ENCODE measurements at regions not wholly inside any gene's neighbourhood (a gene's known extent, or its start where the extent isn't known, plus 50 kb on each side); places are given as distances from the start of the nearest gene placed in this dataset.

DNA sequence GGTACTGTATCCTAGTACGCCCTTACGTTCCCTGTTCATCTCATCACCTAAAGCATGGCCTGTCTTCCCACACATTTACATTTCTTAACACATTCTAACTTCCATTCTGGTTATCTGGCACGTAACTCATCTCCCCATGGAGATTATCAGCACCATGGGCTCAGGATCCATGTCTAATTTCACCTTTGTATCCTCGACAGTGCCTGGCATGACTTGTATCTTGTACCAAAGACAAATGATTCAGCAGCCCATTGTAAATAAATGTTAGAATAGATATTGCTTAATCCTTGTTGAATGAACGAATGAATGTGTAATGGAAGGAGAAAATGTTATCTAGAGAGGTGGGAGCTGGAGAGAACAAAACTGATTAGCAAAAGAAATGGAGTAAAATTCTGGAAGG is 69.7 kb upstream of the TPM1 start:
- H2AFZ ChIP-seq, result no peak overlapping the region
- H3K27me3 ChIP-seq (ENCODE audit: control insufficient read depth, insufficient read depth, low read length), result no peaks in the 10 kb centered on the region
- H3K4me2 ChIP-seq (ENCODE audit: low read length), result no peak overlapping the region
- no peak overlapping the region for H3K4me3 ChIP-seq (ENCODE audit: low read depth, low read length)
- no peak overlapping the region for H3K9ac ChIP-seq
- no peaks in the 10 kb centered on the region for H3K4me1 ChIP-seq
- TF ChIP-seq, protein P1, sequence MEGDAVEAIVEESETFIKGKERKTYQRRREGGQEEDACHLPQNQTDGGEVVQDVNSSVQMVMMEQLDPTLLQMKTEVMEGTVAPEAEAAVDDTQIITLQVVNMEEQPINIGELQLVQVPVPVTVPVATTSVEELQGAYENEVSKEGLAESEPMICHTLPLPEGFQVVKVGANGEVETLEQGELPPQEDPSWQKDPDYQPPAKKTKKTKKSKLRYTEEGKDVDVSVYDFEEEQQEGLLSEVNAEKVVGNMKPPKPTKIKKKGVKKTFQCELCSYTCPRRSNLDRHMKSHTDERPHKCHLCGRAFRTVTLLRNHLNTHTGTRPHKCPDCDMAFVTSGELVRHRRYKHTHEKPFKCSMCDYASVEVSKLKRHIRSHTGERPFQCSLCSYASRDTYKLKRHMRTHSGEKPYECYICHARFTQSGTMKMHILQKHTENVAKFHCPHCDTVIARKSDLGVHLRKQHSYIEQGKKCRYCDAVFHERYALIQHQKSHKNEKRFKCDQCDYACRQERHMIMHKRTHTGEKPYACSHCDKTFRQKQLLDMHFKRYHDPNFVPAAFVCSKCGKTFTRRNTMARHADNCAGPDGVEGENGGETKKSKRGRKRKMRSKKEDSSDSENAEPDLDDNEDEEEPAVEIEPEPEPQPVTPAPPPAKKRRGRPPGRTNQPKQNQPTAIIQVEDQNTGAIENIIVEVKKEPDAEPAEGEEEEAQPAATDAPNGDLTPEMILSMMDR (IDR thresholded peaks at IDR 0.05), result no peak
- no peak overlapping the region for H3K27ac ChIP-seq
- no peaks in the 10 kb centered on the region for H3K36me3 ChIP-seq (ENCODE audit: control insufficient read depth, insufficient read depth, low read length)
- H3K9me3 ChIP-seq (ENCODE audit: control insufficient read depth, low read length), result no peaks in the 10 kb centered on the region
- no peaks in the 10 kb centered on the region for H3K79me2 ChIP-seq

DNA sequence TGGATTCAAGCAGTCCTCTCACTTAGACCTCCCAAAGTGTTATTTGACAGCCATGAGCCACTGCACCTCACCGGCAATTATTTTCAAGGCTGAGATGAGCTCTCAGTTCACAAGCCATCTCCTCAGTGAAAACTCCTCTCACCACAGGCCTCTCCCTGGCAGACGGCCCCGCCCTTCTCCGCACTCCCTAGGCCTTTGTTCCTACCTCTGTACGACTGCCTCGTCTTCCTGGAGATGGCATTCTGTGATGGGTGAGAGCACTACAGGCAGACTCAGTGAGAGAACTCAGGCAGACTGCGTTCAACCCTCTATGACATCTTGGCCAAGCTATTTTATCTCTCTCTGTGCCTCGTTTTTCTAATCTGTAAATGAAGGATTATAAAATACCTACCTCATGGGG is 67.0 kb upstream of the TPM1 start:
- TF ChIP-seq, protein P1 (IDR thresholded peaks at IDR 0.05), result no peak
- Histone ChIP-seq H3K9ac (no peak overlapping the region), H3K9me3 (ENCODE audit: control insufficient read depth, low read length) (no peaks in the 10 kb centered on the region)

DNA sequence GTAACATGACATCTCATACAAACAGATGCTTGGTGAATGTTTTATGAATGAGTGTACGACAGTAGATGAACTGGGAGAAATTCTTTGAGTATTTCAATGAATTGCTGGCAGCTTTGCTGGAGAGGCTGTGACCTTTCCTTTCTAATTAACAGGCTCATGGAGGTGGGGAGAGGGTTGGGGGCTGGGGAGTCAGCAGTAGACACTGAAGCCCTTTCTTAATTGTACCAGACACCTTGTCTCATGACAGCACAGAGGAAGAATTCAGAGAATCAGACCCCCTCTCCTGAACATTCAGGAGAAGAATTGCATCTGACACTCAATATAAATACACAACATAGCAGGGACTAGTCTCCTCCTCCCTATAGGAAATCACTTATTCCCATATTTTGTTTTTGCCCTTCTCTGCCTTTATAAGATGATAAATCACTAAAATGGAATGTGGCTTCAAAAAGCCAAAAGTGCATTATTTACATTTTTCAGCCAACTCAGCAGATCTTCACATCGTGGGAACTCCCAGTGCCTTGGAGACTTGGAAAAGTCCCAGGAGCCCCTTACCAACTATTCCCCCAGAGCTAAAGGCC is 66.2 kb upstream of the TPM1 start:
- no peak overlapping the region for H3K9ac ChIP-seq
- H3K27ac ChIP-seq, result no peak overlapping the region
- H3K27me3 ChIP-seq (ENCODE audit: control insufficient read depth, insufficient read depth, low read length), result no peaks in the 10 kb centered on the region
- no peaks in the 10 kb centered on the region for H3K36me3 ChIP-seq (ENCODE audit: control insufficient read depth, insufficient read depth, low read length)
- no peaks in the 10 kb centered on the region for H3K79me2 ChIP-seq
- no peaks in the 10 kb centered on the region for H3K9me3 ChIP-seq (ENCODE audit: control insufficient read depth, low read length)
- H3K4me2 ChIP-seq (ENCODE audit: low read length), result no peak overlapping the region
- no peak overlapping the region for H3K4me3 ChIP-seq (ENCODE audit: low read depth, low read length)
- TF ChIP-seq, protein P1 (IDR thresholded peaks at IDR 0.05), result no peak
- H3K4me1 ChIP-seq, result no peaks in the 10 kb centered on the region
- H2AFZ ChIP-seq, result no peak overlapping the region

More for the DNA sequence above, 67.0 kb upstream of the TPM1 start:
- no peaks in the 10 kb centered on the region for H3K79me2 ChIP-seq
- no peaks in the 10 kb centered on the region for H3K27me3 ChIP-seq (ENCODE audit: control insufficient read depth, insufficient read depth, low read length)
- no peak overlapping the region for H3K4me2 ChIP-seq (ENCODE audit: low read length)
- H2AFZ ChIP-seq, result no peak overlapping the region
- no peak overlapping the region for H3K27ac ChIP-seq
- H3K4me1 ChIP-seq, result no peaks in the 10 kb centered on the region
- no peak overlapping the region for H3K4me3 ChIP-seq (ENCODE audit: low read depth, low read length)
- no peaks in the 10 kb centered on the region for H3K36me3 ChIP-seq (ENCODE audit: control insufficient read depth, insufficient read depth, low read length)

DNA sequence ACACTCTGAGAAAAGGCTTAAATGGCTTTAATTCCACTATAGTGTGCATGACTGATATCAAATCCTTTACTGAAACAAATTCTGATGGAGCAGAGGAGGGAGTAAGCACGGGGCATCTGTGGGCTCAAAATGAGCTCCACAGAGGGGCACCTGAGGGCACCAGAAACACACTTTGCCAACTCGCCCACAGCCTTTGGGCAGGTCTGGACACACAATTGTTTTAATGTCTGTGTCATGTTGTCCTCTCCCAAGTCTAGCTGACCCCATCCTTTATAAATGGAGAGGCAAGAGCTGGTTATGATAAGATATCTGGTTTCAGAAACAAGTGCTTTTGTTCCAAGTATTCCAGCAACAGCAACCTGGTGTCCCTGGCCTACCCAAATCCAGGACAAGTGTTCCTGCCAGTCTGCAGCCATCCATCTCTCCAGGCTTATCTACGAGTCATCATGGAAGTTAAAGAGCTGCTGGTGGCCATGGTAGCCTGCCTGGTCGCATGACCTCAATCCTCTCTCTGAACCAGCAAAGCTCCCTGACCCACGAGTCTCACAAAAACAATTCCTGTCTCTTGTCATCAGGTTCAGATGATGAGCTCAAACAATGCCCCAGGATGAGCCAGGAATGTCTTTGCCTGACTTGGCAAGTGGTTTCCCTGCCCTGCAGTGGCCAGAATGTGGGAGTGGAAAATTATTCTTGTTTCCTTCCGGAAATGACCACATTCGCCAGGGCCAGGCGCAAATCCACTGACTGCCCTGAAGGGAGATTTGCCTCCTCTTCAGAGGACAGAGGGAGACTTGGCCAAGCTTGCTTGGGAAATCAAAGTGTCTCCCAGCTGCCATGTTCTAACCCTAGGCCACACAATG is 64.4 kb upstream of the TPM1 start:
- Histone ChIP-seq H3K36me3 (ENCODE audit: control insufficient read depth, insufficient read depth, low read length) (no peaks in the 10 kb centered on the region), H3K9me3 (ENCODE audit: control insufficient read depth, low read length) (no peaks in the 10 kb centered on the region), H3K4me1 (no peaks in the 10 kb centered on the region), H3K4me2 (ENCODE audit: low read length) (no peak overlapping the region), H3K79me2 (no peaks in the 10 kb centered on the region), H2AFZ (no peak overlapping the region), H3K27me3 (ENCODE audit: control insufficient read depth, insufficient read depth, low read length) (no peaks in the 10 kb centered on the region), H3K4me3 (ENCODE audit: low read depth, low read length) (no peak overlapping the region), H3K27ac (no peak overlapping the region), H3K9ac (no peak overlapping the region)
- TF ChIP-seq, protein P1 (IDR thresholded peaks at IDR 0.05), result no peak
